Right atrium auricular region (tissue), 2 donors: ENCODE measurements at regions not wholly inside any gene's neighbourhood (a gene's known extent, or its start where the extent isn't known, plus 50 kb on each side); places are given as distances from the start of the nearest gene placed in this dataset.

Experiments used
- DNase-seq: peaks from one replicate; pipeline ENCODE4 v3.0.0-alpha.2; 2019; ENCODE audit warnings: low spot score
- H3K27ac ChIP-seq, 2 donors: fragments of 200-600 bp; sonication (generic); 1 replicate in 1 of 2; 2 replicates in 1 of 2; pipeline ENCODE4 v1.5.1; 2016 to 2019
- H3K27me3 ChIP-seq, 2 donors: fragments of 200-600 bp; sonication (generic); one replicate each; pipeline versions ENCODE4 v1.5.1 to v1.6.0; 2017 to 2019
- H3K36me3 ChIP-seq: fragments of 200-600 bp; sonication (generic); one replicate; pipeline ENCODE4 v1.5.1; 2016
- H3K4me1 ChIP-seq, 2 donors: fragments of 200-600 bp; sonication (generic); one replicate each; pipeline versions ENCODE4 v1.5.1 to v1.6.0; 2017 to 2019
- H3K4me3 ChIP-seq, 2 donors: fragments of 200-600 bp; sonication (generic); 1 replicate in 1 of 2; 2 replicates in 1 of 2; pipeline ENCODE4 v1.5.1; 2017 to 2019; ENCODE audit warnings: mild to moderate bottlenecking in 1 of 2, moderate library complexity in 1 of 2
- H3K9me3 ChIP-seq, 2 donors: fragments of 200-600 bp; sonication (generic); one replicate each; pipeline ENCODE4 v1.5.1; 2019
- CTCF ChIP-seq, 2 donors: fragments of 200-600 bp; sonication (generic); IDR thresholded peaks; one replicate each; pipeline ENCODE4 v1.5.1; 2019; ENCODE audit warnings: antibody characterized with exemption in 2 of 2

- H3K4me3 ChIP-seq = no peak overlapping the region
- TF ChIP-seq CTCF (IDR thresholded peaks at IDR 0.05) = no peak
- peaks cover 0 to 10% of the 10 kb centered on the region in 2 donors for H3K4me1 ChIP-seq
- no peak for DNase-seq
- no peaks in the 10 kb centered on the region for H3K27me3 ChIP-seq
- H3K36me3 ChIP-seq = no peaks in the 10 kb centered on the region
- H3K27ac ChIP-seq = no peak overlapping the region
- H3K9me3 ChIP-seq = no peaks in the 10 kb centered on the region
Measured at GRCh38 chr11:16572945-16573344, 165.5 kb upstream of the C11orf58 start.

GRCh38 chr11:16561150-16561549 lies 177.3 kb upstream of the C11orf58 start:
- Histone ChIP-seq H3K36me3 (no peaks in the 10 kb centered on the region), H3K27me3 (no peaks in the 10 kb centered on the region), H3K4me3 (no peak overlapping the region), H3K9me3 (no peaks in the 10 kb centered on the region), H3K27ac (no peak overlapping the region), H3K4me1 (no peaks in the 10 kb centered on the region)
- no peak for DNase-seq
- no peak for TF ChIP-seq CTCF (IDR thresholded peaks at IDR 0.05)

GRCh38 chr11:16558494-16558893 lies 180.0 kb upstream of the C11orf58 start:
- no peak for TF ChIP-seq CTCF (IDR thresholded peaks at IDR 0.05)
- H3K36me3 ChIP-seq = no peaks in the 10 kb centered on the region
- no peaks in the 10 kb centered on the region for H3K27me3 ChIP-seq
- H3K9me3 ChIP-seq = no peaks in the 10 kb centered on the region
- H3K4me1 ChIP-seq = no peaks in the 10 kb centered on the region
- no peak overlapping the region for H3K27ac ChIP-seq
- no peak overlapping the region for H3K4me3 ChIP-seq
- DNase-seq = no peak

- Histone ChIP-seq H3K9me3 (no peaks in the 10 kb centered on the region), H3K4me3 (no peak overlapping the region), H3K27me3 (no peaks in the 10 kb centered on the region), H3K4me1 (no peaks in the 10 kb centered on the region), H3K27ac (no peak overlapping the region), H3K36me3 (no peaks in the 10 kb centered on the region)
- no peak for TF ChIP-seq CTCF (IDR thresholded peaks at IDR 0.05)
- no peak for DNase-seq
Measured at GRCh38 chr11:16555956-16556355, 182.5 kb upstream of the C11orf58 start.

- no peaks in the 10 kb centered on the region for H3K27me3 ChIP-seq
- no peak for TF ChIP-seq CTCF (IDR thresholded peaks at IDR 0.05)
- no peak for DNase-seq
- no peak overlapping the region for H3K27ac ChIP-seq
- no peaks in the 10 kb centered on the region for H3K9me3 ChIP-seq
- no peaks in the 10 kb centered on the region for H3K4me1 ChIP-seq
- H3K36me3 ChIP-seq = no peaks in the 10 kb centered on the region
- H3K4me3 ChIP-seq = no peak overlapping the region
Measured at GRCh38 chr11:16554361-16554760, 184.1 kb upstream of the C11orf58 start.

GRCh38 chr11:16547879-16548278 lies 190.6 kb upstream of the C11orf58 start:
- no peaks in the 10 kb centered on the region for H3K27me3 ChIP-seq
- DNase-seq = no peak
- H3K27ac ChIP-seq = no peak overlapping the region
- H3K4me1 ChIP-seq = no peaks in the 10 kb centered on the region
- H3K9me3 ChIP-seq = peaks cover 0 to 10% of the 10 kb centered on the region in 2 donors
- no peaks in the 10 kb centered on the region for H3K36me3 ChIP-seq
- H3K4me3 ChIP-seq = no peak overlapping the region
- no peak for TF ChIP-seq CTCF (IDR thresholded peaks at IDR 0.05)
